Activated CD4-positive, alpha-beta T cell treated with anti-CD3 and anti-CD28 coated beads, Interleukin-2, amount 10 ng/mL, durations not matched to agents 24 days and 14 days (primary cell): ENCODE measurements at regions not wholly inside any gene's neighbourhood (a gene's known extent, or its start where the extent isn't known, plus 50 kb on each side); places are given as distances from the start of the nearest gene placed in this dataset.
"Not testable (repeated sequence)": the region's sequence is repeated elsewhere in the genome, so short reads cannot be mapped to it uniquely, and the experiment has no call there.

ENCODE experiments used
- DNase-seq: peaks from one replicate; pipeline ENCODE4 v3.0.0; 2022
- H3K27ac Mint-ChIP-seq: one replicate; pipeline ENCODE4 v1.8.0; 2022; ENCODE audit warnings: mild to moderate bottlenecking, mixed read lengths
- H3K27me3 Mint-ChIP-seq: one replicate; pipeline ENCODE4 v1.8.0; 2022; ENCODE audit warnings: mixed read lengths
- H3K36me3 Mint-ChIP-seq: one replicate; pipeline ENCODE4 v1.8.0; 2022; ENCODE audit warnings: low read depth, mild to moderate bottlenecking, mixed read lengths
- H3K4me1 Mint-ChIP-seq: one replicate; pipeline ENCODE4 v1.8.0; 2021; ENCODE audit warnings: mixed read lengths
- H3K4me3 Mint-ChIP-seq: one replicate; pipeline ENCODE4 v1.8.0; 2022; ENCODE audit warnings: mild to moderate bottlenecking, moderate library complexity, mixed read lengths
- H3K9me3 Mint-ChIP-seq: one replicate; pipeline ENCODE4 v1.8.0; 2021; ENCODE audit warnings: mixed read lengths
- intact Hi-C: fragments of 100-400 bp; cut with micrococcal nuclease; formaldehyde crosslinking; loops from one replicate; pipeline ENCODE4 v1.15.1; 2023

- no peaks in the 10 kb centered on the region for H3K27me3 Mint-ChIP-seq
- H3K4me1 Mint-ChIP-seq = no peaks in the 10 kb centered on the region
- no peak overlapping the region for H3K27ac Mint-ChIP-seq
- intact Hi-C loops = no loop called here
- no peaks in the 10 kb centered on the region for H3K9me3 Mint-ChIP-seq
- DNase-seq = no peak
- H3K4me3 Mint-ChIP-seq = no peak overlapping the region
- no peaks in the 10 kb centered on the region for H3K36me3 Mint-ChIP-seq
These were observed 1202.2 kb downstream of the TMEM121 start for GRCh38 chr14:106728611-106729010.

DNA sequence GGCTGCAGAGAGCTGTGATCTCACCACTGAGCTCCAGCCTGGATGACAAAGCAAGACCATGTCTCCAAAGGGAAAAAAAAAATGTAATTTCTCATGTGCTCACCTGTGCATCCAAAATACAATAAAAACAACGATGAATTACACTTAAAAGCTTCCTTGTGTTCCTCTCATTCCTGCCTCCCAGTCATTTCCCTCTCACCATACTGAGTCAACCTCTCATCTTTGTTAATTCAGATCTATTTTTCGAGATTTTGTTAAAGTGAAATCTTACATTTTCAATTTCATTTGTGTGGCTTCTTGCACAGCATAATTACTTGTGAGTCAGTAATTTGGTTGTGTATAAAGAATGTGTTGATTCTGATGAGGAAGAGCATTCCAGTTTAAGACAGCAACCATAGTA, 1203.2 kb downstream of the TMEM121 start:
- Mint-ChIP-seq H3K36me3 (no peaks in the 10 kb centered on the region), H3K4me3 (no peak overlapping the region), H3K4me1 (no peaks in the 10 kb centered on the region), H3K27me3 (no peaks in the 10 kb centered on the region), H3K27ac (no peak overlapping the region), H3K9me3 (no peaks in the 10 kb centered on the region)
- intact Hi-C loops = no loop called here
- no peak for DNase-seq

GRCh38 chr14:106733771-106734170, 1207.4 kb downstream of the TMEM121 start:
- Mint-ChIP-seq H3K9me3 (no peaks in the 10 kb centered on the region), H3K4me3 (no peak overlapping the region), H3K27me3 (no peaks in the 10 kb centered on the region), H3K36me3 (no peaks in the 10 kb centered on the region), H3K4me1 (no peaks in the 10 kb centered on the region), H3K27ac (no peak overlapping the region)
- intact Hi-C loops = no loop called here
- DNase-seq = no peak

- H3K27ac Mint-ChIP-seq = no peak overlapping the region
- H3K9me3 Mint-ChIP-seq = no peaks in the 10 kb centered on the region
- H3K27me3 Mint-ChIP-seq = no peaks in the 10 kb centered on the region
- no peak overlapping the region for H3K4me3 Mint-ChIP-seq
- H3K4me1 Mint-ChIP-seq = no peaks in the 10 kb centered on the region
- no peaks in the 10 kb centered on the region for H3K36me3 Mint-ChIP-seq
- intact Hi-C loops = no loop called here
- DNase-seq = no peak
These were observed 1210.6 kb downstream of the TMEM121 start for GRCh38 chr14:106737021-106737420.

DNA sequence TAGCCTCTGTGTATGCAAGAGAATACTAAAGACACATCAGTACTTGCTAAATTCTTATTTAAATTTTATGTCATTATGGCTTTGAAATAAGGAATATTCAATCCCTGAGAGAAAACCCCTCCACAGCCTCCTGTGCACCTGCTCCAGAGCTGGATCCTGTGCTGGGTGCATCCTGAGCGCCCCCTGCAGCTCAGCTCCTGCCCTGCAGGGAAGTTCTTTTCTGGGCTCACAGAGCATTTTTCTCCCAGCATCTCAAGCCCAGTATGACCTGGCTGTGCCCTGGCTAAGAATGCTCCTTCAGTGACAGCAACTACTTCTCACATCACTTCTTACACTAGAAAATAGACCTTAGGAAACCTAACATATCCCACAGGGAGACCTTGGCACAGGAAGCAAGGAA, 1211.7 kb downstream of the TMEM121 start:
- intact Hi-C loops = no loop called here
- Mint-ChIP-seq H3K9me3 (no peaks in the 10 kb centered on the region), H3K27ac (no peak overlapping the region), H3K27me3 (no peaks in the 10 kb centered on the region), H3K36me3 (no peaks in the 10 kb centered on the region), H3K4me1 (no peaks in the 10 kb centered on the region), H3K4me3 (no peak overlapping the region)
- no peak for DNase-seq

- intact Hi-C loops, H3K27ac Mint-ChIP-seq, H3K4me3 Mint-ChIP-seq, H3K27me3 Mint-ChIP-seq, H3K36me3 Mint-ChIP-seq, DNase-seq, H3K4me1 Mint-ChIP-seq, H3K9me3 Mint-ChIP-seq: not testable (repeated sequence)
These were observed 1212.3 kb downstream of the TMEM121 start for GRCh38 chr14:106738598-106739258.

- H3K27ac Mint-ChIP-seq, H3K27me3 Mint-ChIP-seq, H3K4me3 Mint-ChIP-seq, H3K9me3 Mint-ChIP-seq, H3K36me3 Mint-ChIP-seq, H3K4me1 Mint-ChIP-seq, intact Hi-C loops, DNase-seq: not testable (repeated sequence)
These were observed 1214.9 kb downstream of the TMEM121 start for GRCh38 chr14:106741086-106741827.

- H3K4me3 Mint-ChIP-seq, H3K27me3 Mint-ChIP-seq, H3K9me3 Mint-ChIP-seq, intact Hi-C loops, H3K4me1 Mint-ChIP-seq, H3K27ac Mint-ChIP-seq, H3K36me3 Mint-ChIP-seq: not testable (repeated sequence)
- peak; percentile 72 for DNase-seq
These were observed 1218.8 kb downstream of the TMEM121 start for GRCh38 chr14:106745016-106745767.

- intact Hi-C loops, H3K36me3 Mint-ChIP-seq: not testable (repeated sequence)
These were observed 1223.7 kb downstream of the TMEM121 start for GRCh38 chr14:106750089-106750488.

DNA sequence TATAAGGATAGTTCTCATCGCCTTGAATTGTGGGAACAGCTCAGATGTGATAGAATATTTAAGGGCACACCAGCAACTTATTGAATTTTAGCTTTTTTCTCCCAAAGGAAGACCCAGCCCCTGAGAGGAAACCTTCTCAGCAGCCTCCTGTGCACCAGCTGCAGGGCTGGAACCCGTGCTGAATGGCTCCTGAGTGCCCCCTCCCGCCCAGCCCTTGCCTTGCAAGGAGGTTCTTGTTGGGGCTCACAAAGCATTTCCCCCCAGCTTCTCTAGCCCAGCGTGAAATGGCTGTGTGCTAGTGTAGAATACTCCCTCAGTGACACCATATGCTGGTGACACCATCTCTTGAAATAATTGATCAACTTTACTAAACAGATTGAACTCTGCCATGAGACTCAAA, 1227.4 kb downstream of the TMEM121 start:
- H3K4me1 Mint-ChIP-seq, H3K27ac Mint-ChIP-seq, DNase-seq, intact Hi-C loops, H3K36me3 Mint-ChIP-seq, H3K9me3 Mint-ChIP-seq, H3K27me3 Mint-ChIP-seq, H3K4me3 Mint-ChIP-seq: not testable (repeated sequence)

More at GRCh38 chr14:106750089-106750488, 1223.7 kb downstream of the TMEM121 start:
- not testable (repeated sequence) for DNase-seq, H3K27me3 Mint-ChIP-seq, H3K27ac Mint-ChIP-seq, H3K4me3 Mint-ChIP-seq, H3K4me1 Mint-ChIP-seq, H3K9me3 Mint-ChIP-seq

DNA sequence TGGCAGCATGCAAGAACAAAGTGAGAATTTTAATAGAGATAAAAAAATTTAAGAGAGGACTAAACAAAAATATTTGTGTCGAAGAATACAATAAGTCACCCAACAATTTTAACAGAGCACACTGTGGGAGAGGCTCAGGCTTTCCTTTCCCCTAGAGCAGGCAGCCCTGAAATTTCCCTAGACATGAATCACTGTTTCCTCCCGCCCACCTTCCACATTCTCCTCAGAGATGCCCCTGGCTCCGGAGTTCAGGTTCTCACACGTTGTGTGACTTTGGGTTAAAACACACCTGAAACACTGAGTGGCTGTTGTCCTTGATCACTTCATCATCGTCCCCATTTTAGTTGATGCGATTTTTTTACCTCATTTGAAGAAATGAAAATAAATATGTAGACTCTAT, 1231.1 kb downstream of the TMEM121 start:
- DNase-seq, H3K4me3 Mint-ChIP-seq, intact Hi-C loops, H3K4me1 Mint-ChIP-seq, H3K27ac Mint-ChIP-seq, H3K9me3 Mint-ChIP-seq, H3K36me3 Mint-ChIP-seq, H3K27me3 Mint-ChIP-seq: not testable (repeated sequence)

GRCh38 chr14:106761886-106762816, 1235.8 kb downstream of the TMEM121 start:
- H3K27me3 Mint-ChIP-seq, H3K36me3 Mint-ChIP-seq, intact Hi-C loops, H3K27ac Mint-ChIP-seq, H3K4me3 Mint-ChIP-seq, H3K9me3 Mint-ChIP-seq: not testable (repeated sequence)
- DNase-seq = peak; percentile 49
- peaks cover 13% of the 10 kb centered on the region for H3K4me1 Mint-ChIP-seq

GRCh38 chr14:106764968-106765369, 1238.6 kb downstream of the TMEM121 start:
- DNase-seq = peak; percentile 61
- H3K36me3 Mint-ChIP-seq, H3K9me3 Mint-ChIP-seq, H3K27me3 Mint-ChIP-seq, intact Hi-C loops, H3K27ac Mint-ChIP-seq, H3K4me3 Mint-ChIP-seq: not testable (repeated sequence)
- peaks cover 23% of the 10 kb centered on the region for H3K4me1 Mint-ChIP-seq
